Cardiac septum (tissue), 1 donor: ENCODE measurements at regions not wholly inside any gene's neighbourhood (a gene's known extent, or its start where the extent isn't known, plus 50 kb on each side); places are given as distances from the start of the nearest gene placed in this dataset.

Source experiments
- DNase-seq: peaks from one replicate; pipeline ENCODE4 v3.0.0-alpha.2; 2020; ENCODE audit warnings: low spot score
- intact Hi-C: fragments of 100-400 bp; cut with DNase I; formaldehyde crosslinking; loops from one replicate; pipeline ENCODE4 v1.14.0; 2022
- donor health status: DM: no; HTN: no; CAD: no.

GRCh38 chr3:90261481-90262433 lies 1154.3 kb downstream of the EPHA3 start:
- intact Hi-C loops, result no loop called here

More at GRCh38 chr3:90261481-90262433, 1154.3 kb downstream of the EPHA3 start:
- no peak for DNase-seq
